Heart left ventricle (tissue), 13 donors: ENCODE measurements at regions not wholly inside any gene's neighbourhood (a gene's known extent, or its start where the extent isn't known, plus 50 kb on each side); places are given as distances from the start of the nearest gene placed in this dataset.

Source experiments
- CTCF ChIP-seq, 12 donors: fragments of 200-600 bp; sonication (generic) in 4 of 12; IDR thresholded peaks; one replicate each; pipeline versions ENCODE4 v1.5.0 to v1.8.0; 2018 to 2022; ENCODE audit warnings: antibody characterized with exemption in 12 of 12, mild to moderate bottlenecking in 5 of 12
- POLR2A ChIP-seq, 2 donors: fragments of 450-650 bp; IDR thresholded peaks; one replicate each; pipeline ENCODE4 v1.6.1; 2017; ENCODE audit warnings: antibody characterized with exemption in 2 of 2, mild to moderate bottlenecking in 2 of 2, moderate library complexity in 2 of 2
- donor health status: ischemic (EF 13 %, LVEDD 7.1; RV severe dilation, severe dysfunction).
- donor health status: DM: no; HTN: yes; CAD: no.
- donor health status: DM: no; HTN: no; CAD: no.
- donor health status: ischemic (EF 25% LVEDD 6.9; RV normal size, moderate dysfunction).
- donor health status: ischemic (EF 25% LVEDD 5.7; RV mildly dilated, moderate dysfunction).
- donor health status: ischemic (EF 35%, LVEDD 5.7; RV mildly dilated, moderate dysfunction).
- donor health status: nonischemic (EF 11% LVEDD 7.7; RV severe dilation, severe dysfunction).
- donor health status: DM: yes; HTN: yes; CAD: no.
- donor health status: PGD.
- donor health status: ischemic (EF 29% LVEDD 5.4; RV normal size, mild dysfunction).
- donor health status: nonischemic (EF 23%, LVEDD 6.1; RV moderate dilation, normal function).

GRCh38 chr1:106619080-106619826 lies 437.2 kb upstream of the PRMT6 start:
- TF ChIP-seq CTCF (IDR thresholded peaks at IDR 0.05): no peak
- no peak for TF ChIP-seq POLR2A (IDR thresholded peaks at IDR 0.05)
